T-cell (primary cell): ENCODE measurements at regions not wholly inside any gene's neighbourhood (a gene's known extent, or its start where the extent isn't known, plus 50 kb on each side); places are given as distances from the start of the nearest gene placed in this dataset.

Source experiments
- ATAC-seq, 4 experiments: fragments of 200-7000 bp in 3 of 4; fragments of 150-1000 bp in 1 of 4; cut with Tn5 transposase; replicated peaks in 1 of 4; 1 replicate in 3 of 4; 2 replicates in 1 of 4; pipeline ENCODE4 v1.10.0; 2021; ENCODE audit warnings: moderate library complexity in 3 of 4, mild to moderate bottlenecking in 2 of 4, moderate number of reproducible peaks in 1 of 4
- CTCF ChIA-PET, 2 donors: fragments of 300-600 bp; sonication (Branson Sonifier 250); formaldehyde crosslinking; loops; one replicate each; lab custom pipeline; 2022; ENCODE audit warnings: antibody characterized with exemption in 2 of 2; lab: Charles Lee
- POLR2A ChIA-PET, 2 donors: fragments of 300-600 bp; sonication (Branson Sonifier 250); formaldehyde crosslinking; loops; one replicate each; lab custom pipeline; 2022; ENCODE audit warnings: antibody characterized with exemption in 2 of 2; lab: Charles Lee
- DNase-seq, 35 experiments: peaks; one replicate each; pipeline versions ENCODE4 v3.0.0 to v3.0.0-alpha.2; 2013 to 2023
- H3K27ac ChIP-seq: one replicate; pipeline ENCODE4 v1.5.1; 2013; ENCODE audit warnings: low read length
- H3K27me3 ChIP-seq, 2 experiments: replicated peaks in 1 of 2; 1 replicate in 1 of 2; 2 replicates in 1 of 2; pipeline versions ENCODE4 v1.6.1 to v1.7.0; 2013; ENCODE audit warnings: low read length in 1 of 2, mixed read lengths in 1 of 2; ENCODE audit not compliant: control insufficient read depth in 2 of 2, insufficient read depth in 2 of 2; ENCODE audit errors: extremely low read depth in 1 of 2
- H3K36me3 ChIP-seq, 2 donors: 1 replicate in 1 of 2; 2 replicates in 1 of 2; pipeline versions ENCODE4 v1.6.1 to v1.7.0; 2013; ENCODE audit warnings: low read length in 1 of 2; ENCODE audit not compliant: control insufficient read depth in 2 of 2, insufficient read depth in 1 of 2; ENCODE audit errors: extremely low read depth in 1 of 2
- H3K4me1 ChIP-seq, 2 experiments: 1 replicate in 1 of 2; 2 replicates in 1 of 2; pipeline versions ENCODE4 v1.6.1 to v1.7.0; 2013; ENCODE audit warnings: low read length in 2 of 2, mixed read lengths in 1 of 2; ENCODE audit not compliant: insufficient read depth in 2 of 2, control insufficient read depth in 1 of 2; ENCODE audit errors: extremely low read depth in 1 of 2
- H3K4me3 ChIP-seq, 2 donors: 1 replicate in 1 of 2; 2 replicates in 1 of 2; pipeline versions ENCODE4 v1.5.1 to v1.7.0; 2013; ENCODE audit warnings: mild to moderate bottlenecking in 2 of 2, low read length in 1 of 2, moderate library complexity in 1 of 2; ENCODE audit not compliant: control insufficient read depth in 1 of 2; ENCODE audit errors: extremely low read depth in 1 of 2
- H3K9me3 ChIP-seq: 2 replicates; pipeline ENCODE4 v1.7.0; 2013
- H3K27ac Mint-ChIP-seq, 2 donors: one replicate each; pipeline ENCODE4 v1.8.0; 2020 to 2021; ENCODE audit warnings: mild to moderate bottlenecking in 2 of 2, mixed read lengths in 2 of 2
- H3K27me3 Mint-ChIP-seq, 2 donors: one replicate each; pipeline ENCODE4 v1.8.0; 2021 to 2022; ENCODE audit warnings: mixed read lengths in 2 of 2
- H3K36me3 Mint-ChIP-seq: one replicate; pipeline ENCODE4 v1.8.0; 2021; ENCODE audit warnings: mixed read lengths
- H3K4me1 Mint-ChIP-seq, 3 donors: one replicate each; pipeline ENCODE4 v1.8.0; 2020 to 2022; ENCODE audit warnings: mixed read lengths in 3 of 3, mild to moderate bottlenecking in 1 of 3
- H3K4me3 Mint-ChIP-seq, 3 donors: one replicate each; pipeline ENCODE4 v1.8.0; 2020 to 2022; ENCODE audit warnings: mild to moderate bottlenecking in 3 of 3, mixed read lengths in 3 of 3, moderate library complexity in 3 of 3
- H3K9me3 Mint-ChIP-seq, 3 donors: one replicate each; pipeline ENCODE4 v1.8.0; 2020 to 2022; ENCODE audit warnings: mixed read lengths in 3 of 3
- WGBS: methylation state at CpG from one replicate; pipeline ENCODE4 v1.1.5; 2013; ENCODE audit warnings: missing lambda C conversion rate; ENCODE audit not compliant: insufficient coverage; 5-methylcytosine and 5-hydroxymethylcytosine counted together

GRCh38 chr15:62807539-62808130 is 234.9 kb upstream of the TPM1 start:
- no peak for ATAC-seq
- no peak overlapping the region for H3K4me3 Mint-ChIP-seq
- POLR2A ChIA-PET: no interaction called here

GRCh38 chr15:62809115-62809967 is 233.2 kb upstream of the TPM1 start:
- ChIA-PET CTCF (no interaction called here), POLR2A (no interaction called here)
- Mint-ChIP-seq H3K4me3 (no peak overlapping the region), H3K9me3 (no peaks in the 10 kb centered on the region), H3K4me1 (no peaks in the 10 kb centered on the region), H3K27me3 (peaks cover 0 to 2% of the 10 kb centered on the region in 2 donors), H3K27ac (no peak overlapping the region), H3K36me3 (no peaks in the 10 kb centered on the region)
- H3K4me1 ChIP-seq: no peaks in the 10 kb centered on the region
- no peak overlapping the region for H3K4me3 ChIP-seq
- no peaks in the 10 kb centered on the region for H3K36me3 ChIP-seq
- H3K27me3 ChIP-seq: peaks cover 0 to 4% of the 10 kb centered on the region in 2 experiments
- no peak overlapping the region for H3K27ac ChIP-seq
- WGBS: 67% methylated on average over 8 of the region's 8 CpGs
- H3K9me3 ChIP-seq: no peaks in the 10 kb centered on the region
- DNase-seq: no peak
- ATAC-seq: no peak

More at GRCh38 chr15:62807539-62808130, 234.9 kb upstream of the TPM1 start:
- DNase-seq: no peak
- Mint-ChIP-seq H3K4me1 (no peaks in the 10 kb centered on the region), H3K27me3 (peaks cover 0 to 2% of the 10 kb centered on the region in 2 donors), H3K9me3 (no peaks in the 10 kb centered on the region), H3K27ac (no peak overlapping the region), H3K36me3 (no peaks in the 10 kb centered on the region)
- 90% methylated on average over 8 of the region's 11 CpGs for WGBS
- H3K4me3 ChIP-seq: no peak overlapping the region
- no peaks in the 10 kb centered on the region for H3K36me3 ChIP-seq
- no peaks in the 10 kb centered on the region for H3K4me1 ChIP-seq
- H3K27me3 ChIP-seq: peaks cover 0 to 4% of the 10 kb centered on the region in 2 experiments
- H3K9me3 ChIP-seq: no peaks in the 10 kb centered on the region
- CTCF ChIA-PET: no interaction called here
- no peak overlapping the region for H3K27ac ChIP-seq

- Mint-ChIP-seq H3K27me3 (no peaks in the 10 kb centered on the region), H3K36me3 (no peaks in the 10 kb centered on the region), H3K4me3 (no peak overlapping the region), H3K27ac (no peak overlapping the region), H3K9me3 (no peaks in the 10 kb centered on the region), H3K4me1 (no peaks in the 10 kb centered on the region)
- DNase-seq: no peak
- Histone ChIP-seq H3K4me1 (no peaks in the 10 kb centered on the region), H3K36me3 (no peaks in the 10 kb centered on the region), H3K27ac (no peak overlapping the region), H3K9me3 (no peaks in the 10 kb centered on the region), H3K4me3 (no peak overlapping the region), H3K27me3 (no peaks in the 10 kb centered on the region)
- ChIA-PET POLR2A (no interaction called here), CTCF (no interaction called here)
- no peak for ATAC-seq
- WGBS: 93% methylated on average over 6 of the region's 8 CpGs
Measured at GRCh38 chr15:62809968-62810260, 232.6 kb upstream of the TPM1 start.

- H3K4me1 Mint-ChIP-seq: no peaks in the 10 kb centered on the region
- H3K4me3 Mint-ChIP-seq: no peak overlapping the region
- Histone ChIP-seq H3K27me3 (no peaks in the 10 kb centered on the region), H3K27ac (no peak overlapping the region), H3K4me3 (no peak overlapping the region), H3K36me3 (no peaks in the 10 kb centered on the region), H3K9me3 (no peaks in the 10 kb centered on the region), H3K4me1 (no peaks in the 10 kb centered on the region)
- ChIA-PET POLR2A (no interaction called here), CTCF (no interaction called here)
- no peak overlapping the region for H3K27ac Mint-ChIP-seq
- 100% methylated on average over 2 of the region's 7 CpGs for WGBS
- ATAC-seq (no peak), DNase-seq (no peak)
- H3K27me3 Mint-ChIP-seq: no peaks in the 10 kb centered on the region
- no peaks in the 10 kb centered on the region for H3K9me3 Mint-ChIP-seq
- no peaks in the 10 kb centered on the region for H3K36me3 Mint-ChIP-seq
Measured at GRCh38 chr15:62812515-62812835, 230.1 kb upstream of the TPM1 start.

GRCh38 chr15:62816342-62817069 is 226.0 kb upstream of the TPM1 start:
- CTCF ChIA-PET: no interaction called here
- no peak overlapping the region for H3K27ac ChIP-seq

GRCh38 chr15:62818691-62819090 is 223.9 kb upstream of the TPM1 start:
- no peak overlapping the region for H3K27ac Mint-ChIP-seq
- H3K4me3 Mint-ChIP-seq: no peak overlapping the region
- DNase-seq (no peak), ATAC-seq (no peak)
- no peaks in the 10 kb centered on the region for H3K9me3 ChIP-seq
- H3K27ac ChIP-seq: no peak overlapping the region
- POLR2A ChIA-PET: no interaction called here
- H3K4me3 ChIP-seq: no peak overlapping the region
- H3K36me3 Mint-ChIP-seq: no peaks in the 10 kb centered on the region
- no peaks in the 10 kb centered on the region for H3K4me1 ChIP-seq
- H3K36me3 ChIP-seq: no peaks in the 10 kb centered on the region
- CTCF ChIA-PET: no interaction called here
- no CpG with 5 or more reads among the region's 1 CpG for WGBS
- H3K27me3 Mint-ChIP-seq: peaks cover 7 to 23% of the 10 kb centered on the region in 2 donors
- peaks cover 0 to 4% of the 10 kb centered on the region in 2 experiments for H3K27me3 ChIP-seq
- no peaks in the 10 kb centered on the region for H3K4me1 Mint-ChIP-seq
- H3K9me3 Mint-ChIP-seq: no peaks in the 10 kb centered on the region

More at GRCh38 chr15:62816342-62817069, 226.0 kb upstream of the TPM1 start:
- 100% methylated on average over 2 of the region's 4 CpGs for WGBS
- Histone ChIP-seq H3K9me3 (no peaks in the 10 kb centered on the region), H3K4me3 (no peak overlapping the region), H3K4me1 (no peaks in the 10 kb centered on the region), H3K27me3 (peaks cover 0 to 4% of the 10 kb centered on the region in 2 experiments), H3K36me3 (no peaks in the 10 kb centered on the region)
- H3K36me3 Mint-ChIP-seq: no peaks in the 10 kb centered on the region
- ATAC-seq (no peak), DNase-seq (no peak)
- H3K4me3 Mint-ChIP-seq: no peak overlapping the region
- H3K27me3 Mint-ChIP-seq: peaks cover 5 to 13% of the 10 kb centered on the region in 2 donors
- H3K9me3 Mint-ChIP-seq: no peaks in the 10 kb centered on the region
- POLR2A ChIA-PET: no interaction called here
- no peak overlapping the region for H3K27ac Mint-ChIP-seq
- H3K4me1 Mint-ChIP-seq: no peaks in the 10 kb centered on the region
